SK-N-SH treated with all-trans-retinoic acid at 6 μM for 48 hours (cell line): ENCODE measurements at regions not wholly inside any gene's neighbourhood (a gene's known extent, or its start where the extent isn't known, plus 50 kb on each side); places are given as distances from the start of the nearest gene placed in this dataset.

Experiments
- ATAC-seq: fragments of 200-7000 bp; cut with Tn5 transposase; 3 replicates; pipeline ENCODE4 v1.9.1; 2020; ENCODE audit warnings: mild to moderate bottlenecking, moderate library complexity
- ARNTL ChIP-seq: fragments of 450-650 bp; formaldehyde crosslinking; IDR thresholded peaks from 2 replicates; pipeline ENCODE4 v1.5.0; 2020; ENCODE audit warnings: low read depth, mild to moderate bottlenecking, moderate library complexity, borderline replicate concordance
- CSDC2 ChIP-seq: fragments of 250-450 bp; sonication (Bioruptor Pico); IDR thresholded peaks from 2 replicates; pipeline ENCODE4 v1.5.0; 2020; ENCODE audit warnings: mild to moderate bottlenecking, moderate library complexity
- ESRRG ChIP-seq: fragments of 250-450 bp; sonication (Bioruptor Pico); IDR thresholded peaks from 2 replicates; pipeline ENCODE4 v1.6.1; 2021; ENCODE audit warnings: mild to moderate bottlenecking
- ISL1 ChIP-seq: fragments of 250-450 bp; sonication (Bioruptor Pico); IDR thresholded peaks from 2 replicates; pipeline ENCODE4 v2.1.2; 2022; ENCODE audit warnings: mild to moderate bottlenecking, moderate library complexity
- OSR1 ChIP-seq: fragments of 250-450 bp; sonication (Bioruptor Pico); IDR thresholded peaks from 2 replicates; pipeline ENCODE4 v1.8.0; 2022; ENCODE audit warnings: moderate library complexity, mild to moderate bottlenecking, inconsistent platforms
- PPARA ChIP-seq: fragments of 250-450 bp; sonication (Bioruptor Pico); IDR thresholded peaks from 2 replicates; pipeline ENCODE4 v1.5.0; 2020; ENCODE audit warnings: mild to moderate bottlenecking, borderline replicate concordance
- RARB ChIP-seq: fragments of 250-450 bp; sonication (Bioruptor Pico); IDR thresholded peaks from 2 replicates; pipeline ENCODE4 v1.8.0; 2021; ENCODE audit warnings: mild to moderate bottlenecking, moderate library complexity
- TCF4 ChIP-seq: fragments of 250-450 bp; sonication (Bioruptor Pico); IDR thresholded peaks from 2 replicates; pipeline ENCODE4 v1.8.0; 2021; ENCODE audit warnings: mild to moderate bottlenecking, moderate library complexity, borderline replicate concordance
- TOX ChIP-seq: fragments of 250-450 bp; sonication (Bioruptor Pico); IDR thresholded peaks from 2 replicates; pipeline ENCODE4 v1.8.0; 2021; ENCODE audit warnings: mild to moderate bottlenecking, moderate library complexity, borderline replicate concordance
- ZC3H10 ChIP-seq: fragments of 250-450 bp; sonication (Bioruptor Pico); IDR thresholded peaks from 2 replicates; pipeline ENCODE4 v1.5.1; 2021; ENCODE audit warnings: mild to moderate bottlenecking, moderate library complexity
- ZFP3 ChIP-seq: fragments of 250-450 bp; sonication (Bioruptor Pico); IDR thresholded peaks from 2 replicates; pipeline ENCODE4 v1.5.0; 2020; ENCODE audit warnings: mild to moderate bottlenecking, moderate library complexity
- ZFP30 ChIP-seq: fragments of 450-650 bp; formaldehyde crosslinking; IDR thresholded peaks from 2 replicates; pipeline ENCODE4 v1.5.0; 2022; ENCODE audit warnings: mild to moderate bottlenecking, moderate library complexity
- TF ChIP-seq, protein P1 (sequence below): fragments of 250-450 bp; sonication (Bioruptor Pico); IDR thresholded peaks from 2 replicates; pipeline ENCODE4 v1.5.1; 2020; ENCODE audit warnings: low read depth, mild to moderate bottlenecking, moderate library complexity
- TF ChIP-seq, protein P2 (sequence below): fragments of 250-450 bp; sonication (Bioruptor Pico); IDR thresholded peaks from 2 replicates; pipeline ENCODE4 v1.8.0; 2020; ENCODE audit warnings: mild to moderate bottlenecking, moderate library complexity, borderline replicate concordance
- TF ChIP-seq, protein P3 (sequence below): fragments of 250-450 bp; sonication (Bioruptor Pico); IDR thresholded peaks from 2 replicates; pipeline ENCODE4 v1.5.0; 2020; ENCODE audit warnings: mild to moderate bottlenecking, moderate library complexity

DNA sequence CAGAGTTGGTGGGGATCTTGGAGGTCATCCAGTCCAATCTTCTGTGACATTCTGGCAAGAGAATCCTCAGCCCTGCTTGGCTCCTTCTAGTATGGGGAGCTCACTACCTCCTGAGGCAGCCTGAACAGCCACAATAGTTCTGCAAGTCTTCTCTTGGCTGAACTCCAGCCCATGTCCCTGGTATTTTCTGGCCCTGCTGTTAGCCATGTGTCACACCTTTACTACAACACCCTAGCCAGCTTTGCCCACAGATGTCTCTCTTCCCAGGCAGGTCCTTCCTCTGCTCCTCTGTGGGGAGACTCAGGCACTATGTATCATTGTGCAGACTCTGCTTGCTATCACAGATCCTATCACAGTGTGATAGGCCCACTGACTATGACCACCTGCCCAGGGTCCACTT lies 297.7 kb downstream of the CTTN start (continued):
- TF ChIP-seq, protein P1, sequence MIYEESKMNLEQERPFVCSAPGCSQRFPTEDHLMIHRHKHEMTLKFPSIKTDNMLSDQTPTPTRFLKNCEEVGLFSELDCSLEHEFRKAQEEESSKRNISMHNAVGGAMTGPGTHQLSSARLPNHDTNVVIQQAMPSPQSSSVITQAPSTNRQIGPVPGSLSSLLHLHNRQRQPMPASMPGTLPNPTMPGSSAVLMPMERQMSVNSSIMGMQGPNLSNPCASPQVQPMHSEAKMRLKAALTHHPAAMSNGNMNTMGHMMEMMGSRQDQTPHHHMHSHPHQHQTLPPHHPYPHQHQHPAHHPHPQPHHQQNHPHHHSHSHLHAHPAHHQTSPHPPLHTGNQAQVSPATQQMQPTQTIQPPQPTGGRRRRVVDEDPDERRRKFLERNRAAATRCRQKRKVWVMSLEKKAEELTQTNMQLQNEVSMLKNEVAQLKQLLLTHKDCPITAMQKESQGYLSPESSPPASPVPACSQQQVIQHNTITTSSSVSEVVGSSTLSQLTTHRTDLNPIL (CRISPR knock-in tag): no peak
- TF ChIP-seq ZFP30: no peak
- no peak for TF ChIP-seq ZC3H10 (CRISPR knock-in tag)
- no peak for TF ChIP-seq PPARA (CRISPR knock-in tag)
- TF ChIP-seq, protein P2, sequence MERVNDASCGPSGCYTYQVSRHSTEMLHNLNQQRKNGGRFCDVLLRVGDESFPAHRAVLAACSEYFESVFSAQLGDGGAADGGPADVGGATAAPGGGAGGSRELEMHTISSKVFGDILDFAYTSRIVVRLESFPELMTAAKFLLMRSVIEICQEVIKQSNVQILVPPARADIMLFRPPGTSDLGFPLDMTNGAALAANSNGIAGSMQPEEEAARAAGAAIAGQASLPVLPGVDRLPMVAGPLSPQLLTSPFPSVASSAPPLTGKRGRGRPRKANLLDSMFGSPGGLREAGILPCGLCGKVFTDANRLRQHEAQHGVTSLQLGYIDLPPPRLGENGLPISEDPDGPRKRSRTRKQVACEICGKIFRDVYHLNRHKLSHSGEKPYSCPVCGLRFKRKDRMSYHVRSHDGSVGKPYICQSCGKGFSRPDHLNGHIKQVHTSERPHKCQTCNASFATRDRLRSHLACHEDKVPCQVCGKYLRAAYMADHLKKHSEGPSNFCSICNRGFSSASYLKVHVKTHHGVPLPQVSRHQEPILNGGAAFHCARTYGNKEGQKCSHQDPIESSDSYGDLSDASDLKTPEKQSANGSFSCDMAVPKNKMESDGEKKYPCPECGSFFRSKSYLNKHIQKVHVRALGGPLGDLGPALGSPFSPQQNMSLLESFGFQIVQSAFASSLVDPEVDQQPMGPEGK (CRISPR knock-in tag): no peak
- TF ChIP-seq TCF4 (CRISPR knock-in tag): no peak

DNA sequence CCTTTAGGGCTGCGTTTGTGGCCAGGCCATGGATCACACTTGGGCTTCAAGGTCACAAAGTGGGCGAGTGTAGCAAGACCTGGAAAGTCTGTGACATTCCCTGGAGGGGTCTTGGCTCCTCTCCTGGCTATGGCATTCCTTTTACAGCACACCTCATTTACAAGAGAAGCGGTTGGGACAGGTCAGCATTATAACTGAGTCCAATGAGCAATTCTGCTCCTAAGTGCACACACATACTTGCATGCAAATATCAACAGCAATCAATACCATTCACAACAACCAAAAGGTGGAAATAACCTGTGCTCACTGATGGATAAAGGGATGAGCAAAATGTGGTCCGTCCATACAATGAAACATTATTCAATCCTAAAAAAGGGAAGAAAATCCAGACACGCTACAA lies 298.2 kb downstream of the CTTN start:
- ATAC-seq: no peak
- TF ChIP-seq ZC3H10 (CRISPR knock-in tag) (no peak), RARB (CRISPR knock-in tag) (no peak), ZFP3 (CRISPR knock-in tag) (no peak), ARNTL (no peak)
- TF ChIP-seq, protein P2 (CRISPR knock-in tag): no peak

DNA sequence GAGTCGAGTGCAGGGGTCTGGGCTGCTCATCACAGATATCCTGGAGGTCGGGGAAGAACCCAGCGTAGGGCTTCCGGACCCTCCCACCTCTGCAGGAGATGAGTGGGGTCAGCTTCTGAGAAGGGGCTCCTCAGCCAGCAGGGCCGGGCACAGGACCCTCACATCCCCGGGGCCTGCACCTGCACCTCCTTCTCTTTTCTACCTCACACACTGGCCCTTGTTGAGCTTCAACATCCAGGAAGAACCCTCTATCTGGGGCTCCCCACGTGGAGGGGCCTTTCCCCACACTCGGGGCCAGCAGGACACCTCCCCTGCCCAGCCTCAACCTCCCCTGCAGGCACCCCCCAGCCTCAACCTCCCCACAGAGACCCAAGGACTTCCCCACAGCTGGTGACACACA lies 299.4 kb downstream of the CTTN start:
- no peak for TF ChIP-seq TCF4 (CRISPR knock-in tag)
- TF ChIP-seq, all 23 proteins: peak for 0
- ATAC-seq: no peak

DNA sequence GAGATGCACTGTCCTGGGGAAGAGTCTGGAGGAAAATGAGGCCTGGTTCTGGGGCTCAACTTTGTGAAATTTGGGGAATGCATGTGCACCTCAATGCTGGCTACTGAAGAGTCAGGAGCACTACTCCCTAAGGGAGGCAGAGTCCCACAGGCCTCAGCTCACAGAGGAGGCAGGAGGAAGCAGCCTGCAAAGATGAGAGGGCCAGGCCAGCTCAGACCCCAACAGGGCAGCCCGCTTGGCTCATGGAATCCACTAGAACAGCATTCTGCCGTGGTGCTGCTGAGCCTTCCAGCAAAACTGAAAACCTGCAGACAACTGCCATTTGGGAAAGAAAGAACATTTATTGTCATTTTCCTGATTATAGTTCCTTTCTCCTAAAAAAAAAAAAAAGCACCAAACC lies 300.5 kb downstream of the CTTN start:
- TF ChIP-seq ZFP30 (no peak), PPARA (CRISPR knock-in tag) (no peak), TOX (CRISPR knock-in tag) (no peak), ARNTL (no peak), ZFP3 (CRISPR knock-in tag) (no peak), CSDC2 (CRISPR knock-in tag) (no peak), ESRRG (CRISPR knock-in tag) (no peak)
- ATAC-seq: no peak

DNA sequence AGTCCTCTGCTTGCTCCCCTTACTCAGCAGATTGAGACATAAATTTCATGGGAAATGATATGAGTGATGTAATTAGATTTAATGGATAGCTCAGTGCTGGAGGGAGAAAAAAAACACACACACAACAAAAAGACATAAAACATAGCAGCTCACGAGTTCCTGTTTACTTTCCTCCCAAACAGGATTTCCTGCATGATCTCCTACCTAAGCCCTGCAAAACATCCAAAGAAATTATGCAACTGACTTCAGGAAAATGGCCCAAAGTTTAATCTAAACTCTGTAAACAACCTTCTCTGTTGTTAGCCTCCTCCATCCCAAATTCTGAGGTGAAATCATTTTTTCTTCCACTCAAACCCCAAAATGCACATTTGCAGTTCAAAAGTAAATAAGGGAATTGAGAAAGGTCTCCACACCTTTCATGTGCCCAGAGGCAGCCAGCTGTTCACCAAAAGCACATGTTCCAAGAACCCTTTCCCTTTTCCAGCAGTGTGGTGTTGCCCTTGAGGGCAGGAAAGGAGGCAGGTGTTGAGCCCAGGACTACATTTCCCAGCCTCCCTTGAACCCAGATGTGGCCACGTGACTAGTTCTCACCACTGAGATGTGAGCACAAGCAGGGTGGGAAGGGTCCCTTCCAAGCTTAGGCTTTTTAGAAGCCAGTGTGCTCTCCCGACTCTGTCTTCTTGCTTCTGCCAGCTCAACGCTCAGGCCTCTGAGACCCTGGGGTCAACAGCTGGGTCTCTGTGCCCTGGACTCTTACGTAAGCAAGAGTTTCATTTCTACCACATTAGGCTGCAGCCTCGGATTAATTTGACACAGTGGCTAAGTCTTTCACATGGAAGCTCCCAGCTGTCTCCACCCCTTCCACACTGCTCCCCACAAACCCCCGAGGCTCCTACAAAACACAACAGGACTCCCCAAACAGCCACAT lies 301.2 kb downstream of the CTTN start:
- ATAC-seq: no peak
- TF ChIP-seq ZC3H10 (CRISPR knock-in tag) (no peak), RARB (CRISPR knock-in tag) (no peak), ZFP30 (no peak), ISL1 (CRISPR knock-in tag) (no peak), CSDC2 (CRISPR knock-in tag) (no peak), OSR1 (CRISPR knock-in tag) (no peak)
- TF ChIP-seq, protein P3, sequence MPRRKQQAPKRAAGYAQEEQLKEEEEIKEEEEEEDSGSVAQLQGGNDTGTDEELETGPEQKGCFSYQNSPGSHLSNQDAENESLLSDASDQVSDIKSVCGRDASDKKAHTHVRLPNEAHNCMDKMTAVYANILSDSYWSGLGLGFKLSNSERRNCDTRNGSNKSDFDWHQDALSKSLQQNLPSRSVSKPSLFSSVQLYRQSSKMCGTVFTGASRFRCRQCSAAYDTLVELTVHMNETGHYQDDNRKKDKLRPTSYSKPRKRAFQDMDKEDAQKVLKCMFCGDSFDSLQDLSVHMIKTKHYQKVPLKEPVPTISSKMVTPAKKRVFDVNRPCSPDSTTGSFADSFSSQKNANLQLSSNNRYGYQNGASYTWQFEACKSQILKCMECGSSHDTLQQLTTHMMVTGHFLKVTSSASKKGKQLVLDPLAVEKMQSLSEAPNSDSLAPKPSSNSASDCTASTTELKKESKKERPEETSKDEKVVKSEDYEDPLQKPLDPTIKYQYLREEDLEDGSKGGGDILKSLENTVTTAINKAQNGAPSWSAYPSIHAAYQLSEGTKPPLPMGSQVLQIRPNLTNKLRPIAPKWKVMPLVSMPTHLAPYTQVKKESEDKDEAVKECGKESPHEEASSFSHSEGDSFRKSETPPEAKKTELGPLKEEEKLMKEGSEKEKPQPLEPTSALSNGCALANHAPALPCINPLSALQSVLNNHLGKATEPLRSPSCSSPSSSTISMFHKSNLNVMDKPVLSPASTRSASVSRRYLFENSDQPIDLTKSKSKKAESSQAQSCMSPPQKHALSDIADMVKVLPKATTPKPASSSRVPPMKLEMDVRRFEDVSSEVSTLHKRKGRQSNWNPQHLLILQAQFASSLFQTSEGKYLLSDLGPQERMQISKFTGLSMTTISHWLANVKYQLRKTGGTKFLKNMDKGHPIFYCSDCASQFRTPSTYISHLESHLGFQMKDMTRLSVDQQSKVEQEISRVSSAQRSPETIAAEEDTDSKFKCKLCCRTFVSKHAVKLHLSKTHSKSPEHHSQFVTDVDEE (CRISPR knock-in tag): no peak
- TF ChIP-seq, all 23 proteins: peak for 0
